ENCODE measurements at regions not wholly inside any gene's neighbourhood (a gene's known extent, or its start where the extent isn't known, plus 50 kb on each side); places are given as distances from the start of the nearest gene placed in this dataset.

GRCh38 chr12:97995559-97995958 is 519.8 kb upstream of the TMPO start:
- no peak for TF ChIP-seq POLR2A (IDR thresholded peaks at IDR 0.05)
- no peak for TF ChIP-seq CTCF (IDR thresholded peaks at IDR 0.05)

Measured in tibial nerve (tissue), 3 donors.